Anterior cingulate cortex (tissue), 58 donors: ENCODE measurements at regions not wholly inside any gene's neighbourhood (a gene's known extent, or its start where the extent isn't known, plus 50 kb on each side); places are given as distances from the start of the nearest gene placed in this dataset.
"Not testable (repeated sequence)": the region's sequence is repeated elsewhere in the genome, so short reads cannot be mapped to it uniquely, and the experiment has no call there.

Source experiments
- DNase-seq, 58 donors: peaks; one replicate each; lab custom pipeline; 2025; lab: John Stamatoyannopoulos, UW

DNA sequence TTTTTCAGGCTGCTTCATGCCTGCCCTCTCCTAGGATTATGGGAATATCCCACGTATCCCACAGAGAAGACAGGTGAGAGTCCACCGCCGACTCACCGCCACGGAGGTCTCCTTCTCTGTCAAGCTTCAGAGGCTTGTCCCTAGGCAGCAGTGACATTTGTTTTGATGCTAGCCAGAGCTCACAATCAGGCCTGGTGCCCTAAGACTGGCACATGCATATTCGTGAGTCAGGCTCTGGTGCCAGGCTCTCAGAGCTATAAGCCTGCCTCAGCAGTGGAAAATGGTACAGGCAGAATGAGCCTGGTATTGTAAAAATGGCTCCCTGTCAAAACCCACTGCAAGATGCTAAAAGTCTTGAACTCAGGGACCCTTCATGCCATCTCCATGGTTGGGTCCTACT lies 65.5 kb downstream of the RBMY1A1 start:
- DNase-seq, result no peak

DNA sequence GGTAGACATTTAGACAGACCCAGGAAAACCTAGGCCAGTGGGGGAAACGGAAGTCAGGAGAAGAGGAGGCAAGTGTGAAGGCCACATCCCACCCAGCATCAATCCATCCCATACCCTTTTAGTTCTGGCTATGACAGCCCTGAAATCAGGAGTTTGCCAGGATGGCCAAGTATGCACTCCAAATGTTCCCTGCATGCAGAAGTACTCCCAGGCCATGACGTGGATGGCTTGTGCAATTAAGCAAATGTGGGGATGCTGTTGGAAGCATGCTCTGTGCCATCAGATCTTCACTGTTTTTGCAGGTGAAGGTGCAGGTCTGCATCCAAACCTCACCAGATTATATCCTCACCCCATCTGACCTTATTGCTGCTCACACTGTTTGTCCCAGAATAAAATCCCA lies 66.8 kb downstream of the RBMY1A1 start:
- no peak for DNase-seq

DNA sequence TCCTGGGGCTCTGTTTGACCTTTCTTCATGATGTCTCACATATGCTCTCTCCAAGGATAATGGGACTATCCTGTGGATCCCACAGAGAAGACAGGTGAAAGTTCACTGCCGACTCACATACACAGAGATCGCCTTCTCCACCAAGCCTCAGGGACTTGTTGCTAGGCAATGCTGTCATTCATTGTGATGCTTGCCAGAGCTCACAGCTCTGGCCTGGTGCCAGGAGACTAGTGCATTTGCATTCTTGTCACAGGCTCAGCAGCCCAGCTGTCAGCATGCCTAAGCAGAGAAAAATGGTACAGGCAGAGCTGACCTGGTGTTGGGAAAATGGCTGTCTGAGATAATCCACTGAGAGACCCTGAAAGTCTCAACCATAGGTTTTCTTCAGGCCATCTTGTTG lies 67.9 kb downstream of the RBMY1A1 start:
- peak in 32 of 58 donors; percentile 0 to 77 (median 48) for DNase-seq

DNA sequence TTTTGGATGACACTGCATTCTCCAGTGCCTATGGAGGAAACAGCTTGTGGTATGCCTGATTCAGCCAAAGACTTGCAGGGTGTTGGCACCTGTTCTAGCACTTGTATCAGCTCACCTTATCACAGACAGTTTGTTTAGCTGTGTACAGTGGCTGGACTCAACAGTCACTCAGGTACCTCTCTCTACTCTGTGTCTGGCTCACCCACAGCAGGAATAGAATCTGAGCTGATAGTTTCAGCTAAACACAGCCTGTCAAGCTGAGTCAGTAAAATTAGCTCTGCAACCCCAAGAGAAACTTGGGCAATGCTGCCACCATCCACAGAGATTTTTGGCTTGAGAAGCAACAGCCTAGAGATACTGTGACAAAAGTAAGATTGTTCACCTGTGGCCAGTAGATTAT lies 101.5 kb downstream of the RBMY1A1 start:
- no peak for DNase-seq

DNA sequence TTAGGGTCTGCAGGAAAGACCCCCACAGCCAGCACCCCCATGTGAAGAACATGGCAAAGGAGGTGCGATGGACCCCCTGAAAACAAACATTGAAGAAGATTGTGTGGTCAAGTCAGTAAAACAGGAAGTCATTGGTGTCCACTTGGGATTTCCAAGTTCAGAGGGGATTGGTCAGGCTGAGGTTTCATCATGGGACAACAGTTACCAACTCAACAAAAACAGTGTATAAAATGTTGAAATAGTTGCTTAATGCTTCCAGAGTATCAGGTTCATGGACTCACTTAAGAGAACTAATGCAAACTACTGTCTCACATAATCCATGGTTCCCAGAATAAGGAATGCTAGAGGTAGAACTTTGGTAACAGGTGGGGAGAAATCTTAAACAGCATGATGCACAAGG lies 115.8 kb downstream of the RBMY1A1 start:
- no peak for DNase-seq

DNA sequence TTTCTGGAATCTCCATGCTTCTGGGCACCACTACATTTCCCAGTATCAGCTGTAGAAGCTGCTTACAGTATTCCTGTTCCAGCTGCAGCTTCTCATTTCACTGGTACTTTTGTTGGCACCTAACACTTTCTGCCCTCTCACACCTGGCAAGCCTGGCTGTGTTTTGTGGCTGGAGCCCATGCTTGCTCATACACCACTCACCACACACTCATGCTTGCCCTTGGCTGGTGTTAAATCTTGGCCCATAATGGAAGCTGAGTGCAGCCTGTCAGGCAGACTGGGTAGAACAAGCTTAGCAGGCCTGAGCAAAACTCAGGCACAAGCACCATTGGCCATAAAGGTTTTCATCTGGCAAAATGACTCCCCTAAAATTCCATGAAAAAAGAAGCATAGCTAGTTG lies 124.4 kb downstream of the RBMY1A1 start:
- DNase-seq, result not testable (repeated sequence)

DNA sequence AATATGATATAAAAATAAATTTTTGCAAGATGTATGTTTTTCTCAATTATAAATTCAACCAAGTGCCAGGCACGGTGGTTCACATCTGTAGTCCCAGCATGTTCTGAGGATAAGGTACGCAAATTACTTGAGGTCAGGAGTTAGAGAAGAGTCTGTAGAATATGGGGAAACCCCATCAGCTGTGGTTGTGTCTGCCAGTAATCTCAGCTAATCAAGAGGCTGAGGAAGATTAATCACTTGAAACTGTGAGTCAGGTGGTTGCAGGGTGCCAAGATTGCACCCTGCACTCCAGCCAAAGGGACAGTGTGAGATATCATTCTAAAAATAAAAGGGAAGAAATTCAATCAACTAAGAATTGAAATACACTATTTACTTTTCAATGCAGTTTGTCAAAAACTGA lies 144.9 kb downstream of the RBMY1A1 start:
- not testable (repeated sequence) for DNase-seq

DNA sequence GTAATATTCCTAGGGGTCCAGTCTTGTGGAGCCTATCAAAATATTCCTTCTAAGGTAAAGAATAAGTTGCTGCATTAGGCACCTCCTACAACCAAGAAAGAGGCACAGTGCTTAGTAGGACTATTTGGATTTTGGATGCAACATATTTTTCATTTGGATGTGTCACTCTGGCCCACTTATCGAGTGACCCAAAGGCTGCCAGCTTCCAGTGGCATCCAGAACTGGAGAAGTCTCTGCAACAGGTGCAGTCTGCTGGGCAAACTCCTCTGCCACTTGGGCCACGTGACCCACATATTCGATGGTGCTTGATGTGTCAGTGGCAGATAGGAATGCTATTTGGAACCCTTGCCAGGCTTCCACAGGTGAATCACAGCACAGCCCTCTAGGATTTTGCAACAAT lies 151.7 kb downstream of the RBMY1A1 start:
- DNase-seq, result not testable (repeated sequence)

DNA sequence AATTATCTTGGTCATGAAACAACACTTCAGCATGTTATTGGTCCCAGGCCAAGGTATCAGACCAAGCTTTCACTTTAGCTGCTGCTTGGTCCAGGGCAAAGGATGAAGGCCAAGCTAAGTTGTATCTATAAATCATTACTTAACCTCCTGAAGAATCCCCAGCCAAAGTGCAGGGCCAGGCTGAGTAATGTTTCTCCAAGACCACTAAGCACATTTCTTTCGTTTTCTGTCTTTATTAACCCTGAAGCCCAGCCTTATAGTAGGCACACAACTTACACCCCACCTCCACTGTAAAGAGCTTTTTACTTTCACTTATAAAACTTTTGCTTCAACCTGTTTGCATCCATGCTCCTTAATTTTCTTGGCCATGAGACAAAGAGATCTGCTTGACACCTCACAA lies 167.3 kb downstream of the RBMY1A1 start:
- not testable (repeated sequence) for DNase-seq

DNA sequence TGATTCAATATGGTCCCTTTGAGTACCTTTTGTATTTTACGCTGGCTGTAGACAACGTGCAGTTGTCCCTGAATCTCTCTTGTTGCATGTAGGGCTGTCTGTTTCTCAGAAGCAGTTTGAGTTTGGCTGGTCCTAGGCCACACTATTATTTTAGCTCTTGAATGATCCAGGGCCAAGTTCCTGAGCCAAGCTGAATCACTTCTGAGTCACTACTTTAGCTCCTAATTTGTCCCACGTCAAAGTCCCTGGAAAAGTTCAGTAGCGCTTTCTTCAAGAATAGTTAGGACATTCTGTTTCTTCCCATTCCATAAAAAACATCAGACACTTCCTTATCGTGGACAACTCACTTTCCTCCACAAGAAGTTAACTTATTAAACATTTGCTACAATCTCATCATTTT lies 168.2 kb downstream of the RBMY1A1 start:
- DNase-seq, result not testable (repeated sequence)

DNA sequence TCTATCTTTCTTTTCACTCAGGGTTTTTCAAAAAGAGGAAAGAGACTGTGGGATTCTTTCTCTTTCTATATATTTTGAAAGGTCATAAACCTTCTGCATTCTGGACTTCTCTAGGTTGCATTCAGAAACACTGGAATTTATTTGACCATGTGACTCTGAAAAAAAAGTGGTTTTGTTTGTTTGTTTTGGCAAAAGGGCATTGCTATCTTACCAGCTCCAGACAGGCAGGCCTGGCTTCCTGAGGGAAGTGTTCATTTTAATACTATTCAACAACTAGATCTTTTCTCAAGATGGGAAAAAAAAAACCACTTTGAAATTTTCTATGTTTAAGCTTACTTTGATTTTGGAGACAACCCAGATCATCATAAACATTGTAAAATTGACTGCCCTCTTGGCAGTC lies 170.6 kb downstream of the RBMY1A1 start:
- no peak for DNase-seq

DNA sequence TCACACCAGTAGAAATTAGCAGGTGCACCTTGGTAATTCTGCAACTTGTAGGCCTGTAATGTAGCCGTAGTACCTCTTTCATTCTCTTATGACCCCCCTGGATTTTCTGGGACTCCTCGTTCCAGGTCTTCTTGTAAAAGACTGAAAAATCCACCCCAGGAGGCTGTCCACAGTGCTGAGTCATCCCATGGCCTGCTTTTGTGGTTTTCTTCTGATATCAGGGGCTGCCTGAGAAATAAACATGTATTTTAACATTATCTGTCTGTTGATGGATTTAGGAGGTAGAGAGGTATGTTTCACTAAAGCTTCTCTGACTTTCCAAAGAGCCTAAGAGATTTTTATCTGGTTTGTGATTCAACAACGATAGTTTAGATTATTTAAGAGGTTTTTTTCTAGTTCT lies 171.9 kb downstream of the RBMY1A1 start:
- DNase-seq, result not testable (repeated sequence)

DNA sequence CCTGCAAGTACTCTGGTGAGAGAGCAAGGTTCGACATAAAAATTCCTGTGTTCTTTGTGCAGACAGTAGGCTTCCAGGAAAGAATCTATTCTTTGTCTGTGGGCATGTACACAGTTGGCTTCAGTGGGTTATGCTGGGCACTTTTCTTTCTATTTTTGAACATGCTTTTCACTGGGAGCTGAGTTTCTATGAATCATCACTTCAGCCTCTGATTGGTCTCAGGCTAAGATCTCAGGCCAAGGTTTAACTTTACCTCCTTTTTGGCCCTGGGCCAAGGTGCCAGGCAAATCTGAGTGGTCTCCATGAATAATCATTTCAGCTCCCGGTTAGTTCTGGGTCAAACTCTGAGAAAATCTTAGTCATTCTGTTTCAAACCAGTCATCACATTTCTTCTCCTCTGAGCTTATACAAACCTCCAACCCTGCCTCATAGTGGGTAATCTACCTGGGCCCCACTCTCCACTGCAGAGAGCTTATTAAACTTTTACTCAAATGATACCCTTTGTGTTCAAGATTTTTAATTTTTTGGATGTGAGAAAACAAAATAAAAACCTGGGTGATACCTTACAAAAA lies 158.8 kb downstream of the RBMY1D start:
- not testable (repeated sequence) for DNase-seq

DNA sequence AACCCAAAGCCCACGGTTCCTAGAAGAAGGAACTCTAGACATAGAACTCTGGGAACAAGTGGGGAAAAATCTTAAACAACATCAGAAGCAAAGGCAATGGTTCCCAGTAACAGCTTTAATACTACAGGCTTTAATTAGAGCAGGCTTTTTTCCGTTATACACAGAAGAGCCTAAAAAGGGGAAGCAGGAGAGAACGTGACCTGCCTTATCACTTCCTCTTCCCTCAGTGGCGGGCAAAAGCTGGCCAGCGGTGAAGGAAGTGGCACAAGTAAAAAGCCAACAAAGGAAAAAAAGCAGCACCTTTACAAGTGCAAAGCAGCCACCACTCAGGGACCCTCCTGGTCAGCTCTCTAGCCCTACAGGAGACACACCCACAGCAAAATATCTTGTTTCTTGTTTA lies 149.3 kb downstream of the RBMY1D start:
- DNase-seq, result not testable (repeated sequence)

DNA sequence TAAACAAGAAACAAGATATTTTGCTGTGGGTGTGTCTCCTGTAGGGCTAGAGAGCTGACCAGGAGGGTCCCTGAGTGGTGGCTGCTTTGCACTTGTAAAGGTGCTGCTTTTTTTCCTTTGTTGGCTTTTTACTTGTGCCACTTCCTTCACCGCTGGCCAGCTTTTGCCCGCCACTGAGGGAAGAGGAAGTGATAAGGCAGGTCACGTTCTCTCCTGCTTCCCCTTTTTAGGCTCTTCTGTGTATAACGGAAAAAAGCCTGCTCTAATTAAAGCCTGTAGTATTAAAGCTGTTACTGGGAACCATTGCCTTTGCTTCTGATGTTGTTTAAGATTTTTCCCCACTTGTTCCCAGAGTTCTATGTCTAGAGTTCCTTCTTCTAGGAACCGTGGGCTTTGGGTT lies 134.1 kb downstream of the RBMY1D start:
- DNase-seq, result not testable (repeated sequence)

DNA sequence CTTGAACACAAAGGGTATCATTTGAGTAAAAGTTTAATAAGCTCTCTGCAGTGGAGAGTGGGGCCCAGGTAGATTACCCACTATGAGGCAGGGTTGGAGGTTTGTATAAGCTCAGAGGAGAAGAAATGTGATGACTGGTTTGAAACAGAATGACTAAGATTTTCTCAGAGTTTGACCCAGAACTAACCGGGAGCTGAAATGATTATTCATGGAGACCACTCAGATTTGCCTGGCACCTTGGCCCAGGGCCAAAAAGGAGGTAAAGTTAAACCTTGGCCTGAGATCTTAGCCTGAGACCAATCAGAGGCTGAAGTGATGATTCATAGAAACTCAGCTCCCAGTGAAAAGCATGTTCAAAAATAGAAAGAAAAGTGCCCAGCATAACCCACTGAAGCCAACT lies 126.5 kb downstream of the RBMY1D start:
- DNase-seq, result not testable (repeated sequence)

DNA sequence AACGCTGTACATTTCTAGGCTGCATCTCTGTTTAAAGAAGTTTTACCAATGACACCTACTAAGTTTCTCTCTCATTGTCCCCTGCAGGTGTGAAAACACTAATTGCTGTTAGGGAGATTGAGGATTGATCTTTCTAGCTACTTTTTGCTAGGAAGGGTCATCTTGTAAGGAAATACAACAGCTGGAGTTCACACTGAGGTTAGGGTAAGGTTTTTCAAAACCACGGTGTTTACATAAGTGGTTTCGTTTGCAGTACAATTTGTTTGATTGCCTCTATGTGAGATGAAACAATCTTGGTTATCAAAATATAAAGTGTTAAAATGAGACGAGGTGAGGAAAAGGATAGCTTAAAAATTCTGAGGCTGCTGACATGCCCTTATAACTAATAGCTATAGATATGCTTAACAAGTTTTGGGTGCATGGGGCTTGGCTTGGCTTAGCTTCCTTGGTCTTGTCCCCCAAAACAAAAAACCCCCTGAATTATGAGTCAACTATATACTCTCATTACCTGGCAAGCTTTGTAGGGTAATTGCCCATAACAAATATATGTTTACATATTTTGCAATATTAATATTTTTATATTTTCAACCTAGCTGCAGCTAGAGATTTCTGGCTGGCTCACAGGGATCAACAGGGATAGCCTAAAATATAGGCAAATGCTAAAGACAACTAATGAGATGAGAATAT lies 112.0 kb downstream of the RBMY1D start:
- DNase-seq, result not testable (repeated sequence)

DNA sequence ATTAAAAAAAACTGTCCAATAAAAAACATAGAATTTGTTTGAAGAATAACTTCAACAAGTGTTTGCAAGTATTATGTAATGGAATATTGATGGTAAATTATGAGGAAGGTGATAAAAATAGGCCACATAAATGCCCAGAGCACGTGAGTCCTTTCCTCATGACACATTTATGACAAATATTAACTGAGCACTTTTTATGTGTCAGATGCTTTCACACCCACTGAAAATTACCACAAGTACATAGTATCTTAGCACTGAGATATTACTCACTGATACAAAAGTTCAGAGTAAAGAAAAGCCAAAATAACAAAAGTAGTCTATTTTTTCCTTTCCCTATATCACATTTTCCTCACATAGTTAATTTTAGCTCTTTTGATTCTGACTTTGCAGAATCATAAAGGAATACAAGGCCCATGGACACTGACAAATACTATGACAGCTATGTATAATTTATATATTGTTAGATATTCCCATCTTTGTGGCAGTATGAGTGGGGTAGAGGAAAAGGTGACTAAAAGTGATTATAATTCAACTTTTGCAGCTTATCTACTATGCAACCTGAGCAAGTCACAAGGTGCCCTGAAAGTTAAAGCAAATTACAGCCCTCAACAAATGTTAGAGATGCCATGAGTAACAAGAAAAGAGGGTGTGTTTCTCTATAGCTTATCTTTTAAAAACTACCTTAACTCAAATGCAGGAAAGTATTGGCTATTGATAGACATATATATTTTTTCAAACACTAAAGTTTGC lies 80.7 kb downstream of the RBMY1D start:
- DNase-seq, result no peak

DNA sequence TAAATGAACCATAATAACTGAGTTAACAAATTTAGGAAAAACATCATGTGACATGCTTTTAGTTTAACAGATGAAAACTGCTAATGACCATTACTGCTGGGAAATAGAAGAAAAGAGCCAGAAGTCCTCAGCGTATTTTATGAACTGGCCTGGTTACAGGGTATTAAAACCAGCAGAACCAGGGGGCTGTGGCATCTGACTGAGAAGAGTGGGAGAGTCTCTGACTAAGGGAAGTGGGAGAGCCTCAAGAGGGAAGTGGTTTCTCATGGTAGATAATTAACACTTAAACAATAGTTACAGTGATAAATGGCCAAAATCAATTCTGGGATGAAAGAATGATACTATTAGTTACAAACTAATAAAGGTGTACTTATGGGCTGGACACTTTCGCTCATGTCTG lies 79.8 kb downstream of the RBMY1D start:
- no peak for DNase-seq

DNA sequence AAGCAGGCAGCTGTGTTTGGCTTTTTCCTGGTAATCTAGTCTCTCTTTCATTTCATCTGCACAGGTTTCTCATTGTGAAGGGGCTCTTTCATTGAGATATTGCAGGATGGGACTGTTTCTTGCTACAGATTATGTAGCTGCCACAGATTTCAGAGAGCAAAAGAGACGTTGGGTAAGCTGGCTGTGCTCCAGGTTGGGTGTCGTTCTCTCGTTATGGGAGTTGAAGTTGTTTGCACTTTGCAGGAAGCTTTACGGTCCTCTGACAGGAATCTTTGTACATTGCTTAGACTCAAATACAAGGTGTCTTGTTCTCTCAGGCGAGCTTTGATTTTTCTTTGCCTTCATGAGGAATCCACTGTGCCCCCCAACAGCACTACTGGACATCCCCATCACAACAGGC lies 72.4 kb downstream of the RBMY1D start:
- DNase-seq, result no peak

DNA sequence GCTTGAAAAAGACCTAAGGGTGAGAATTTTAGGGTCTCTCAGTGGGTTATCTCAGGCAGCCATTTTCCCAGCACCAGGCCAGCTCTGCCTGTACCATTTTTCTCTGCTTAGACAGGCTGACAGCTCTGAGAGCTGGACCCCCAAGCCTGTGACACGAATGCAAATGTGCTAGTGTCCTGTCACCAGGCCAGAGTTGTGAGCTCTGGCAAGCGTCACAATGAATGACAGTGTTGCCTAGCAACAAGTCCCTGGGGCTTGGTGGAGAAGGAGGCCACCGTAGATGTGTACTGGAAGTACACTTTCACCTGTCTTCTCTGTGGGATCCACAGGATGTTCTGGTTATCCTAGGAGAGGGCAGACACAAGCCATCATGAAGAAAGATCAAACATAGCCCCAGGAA lies 66.7 kb downstream of the RBMY1D start:
- no peak for DNase-seq
